H1 (cell line): ENCODE measurements at regions not wholly inside any gene's neighbourhood (a gene's known extent, or its start where the extent isn't known, plus 50 kb on each side); places are given as distances from the start of the nearest gene placed in this dataset.

ENCODE experiments used
- ATF2 ChIP-seq: IDR thresholded peaks from 2 replicates; pipeline ENCODE4 v1.6.1; 2012; ENCODE audit warnings: low read length, inconsistent platforms
- CHD2 ChIP-seq: IDR thresholded peaks from 2 replicates; pipeline ENCODE4 v1.6.1; 2012; ENCODE audit warnings: low read length, improper control_type of control experiment
- CTCF ChIP-seq, 3 experiments: IDR thresholded peaks; 1 replicate in 2 of 3; 2 replicates in 1 of 3; pipeline versions ENCODE4 v1.5.1 to v1.6.1; 2011; ENCODE audit warnings: low read length in 3 of 3, mild to moderate bottlenecking in 3 of 3, inconsistent platforms in 2 of 3, low read depth in 1 of 3, moderate library complexity in 1 of 3; ENCODE audit not compliant: insufficient read depth in 1 of 3; ENCODE audit errors: control extremely low read depth in 1 of 3
- EGR1 ChIP-seq: IDR thresholded peaks from 2 replicates; pipeline ENCODE4 v1.6.1; 2011; ENCODE audit warnings: low read depth, low read length, borderline replicate concordance
- EP300 ChIP-seq, 2 experiments: IDR thresholded peaks; 1 replicate in 1 of 2; 2 replicates in 1 of 2; pipeline ENCODE4 v1.6.1; 2011 to 2012; ENCODE audit warnings: low read depth in 2 of 2, low read length in 2 of 2, mild to moderate bottlenecking in 2 of 2, borderline replicate concordance in 1 of 2, inconsistent platforms in 1 of 2, moderate library complexity in 1 of 2
- EZH2 ChIP-seq: fragments of 200-600 bp; sonication (generic); IDR thresholded peaks from 2 replicates; pipeline ENCODE4 v1.7.1; 2012; ENCODE audit warnings: low read depth, mild to moderate bottlenecking, moderate library complexity, low read length, inconsistent platforms; ENCODE audit not compliant: severe bottlenecking
- JUN ChIP-seq: IDR thresholded peaks from 2 replicates; pipeline ENCODE4 v1.6.1; 2011; ENCODE audit warnings: low read depth, mild to moderate bottlenecking, improper control_type of control experiment, low read length
- POLR2A ChIP-seq, 2 experiments: IDR thresholded peaks; 1 replicate in 1 of 2; 2 replicates in 1 of 2; pipeline ENCODE4 v1.6.1; 2011; ENCODE audit warnings: low read depth in 2 of 2, low read length in 2 of 2, mild to moderate bottlenecking in 2 of 2; ENCODE audit errors: control extremely low read depth in 1 of 2
- POLR2AphosphoS5 ChIP-seq: IDR thresholded peaks from 2 replicates; pipeline ENCODE4 v1.6.1; 2011; ENCODE audit warnings: low read depth, low read length
- SIN3A ChIP-seq, 2 experiments: IDR thresholded peaks in 1 of 2; conservative IDR thresholded peaks in 1 of 2; 2 replicates each; pipeline ENCODE4 v1.6.1; 2011 to 2012; ENCODE audit warnings: low read length in 2 of 2, improper control_type of control experiment in 1 of 2, low read depth in 1 of 2, mild to moderate bottlenecking in 1 of 2
- SP1 ChIP-seq: IDR thresholded peaks from 2 replicates; pipeline ENCODE4 v1.6.1; 2011; ENCODE audit warnings: low read depth, low read length
- TBP ChIP-seq: IDR thresholded peaks from 2 replicates; pipeline ENCODE4 v1.6.1; 2011; ENCODE audit warnings: low read depth, low read length, improper control_type of control experiment

GRCh38 chr15:21267671-21268395 lies 172.5 kb downstream of the POTEB3 start:
- TF ChIP-seq SIN3A (conservative IDR thresholded peaks at IDR 0.05 in 1 of 2, IDR thresholded peaks at IDR 0.05 in 1 of 2; ENCODE audit: low read depth in 1 of 2, low read length in 2 of 2), result no peak
- TF ChIP-seq EGR1, result no peak
- TF ChIP-seq TBP, result no peak
- TF ChIP-seq POLR2AphosphoS5, result no peak
- no peak for TF ChIP-seq CTCF (IDR thresholded peaks at IDR 0.05; ENCODE audit: control extremely low read depth in 1 of 3, insufficient read depth in 1 of 3, low read depth in 1 of 3, low read length in 3 of 3)
- TF ChIP-seq POLR2A (IDR thresholded peaks at IDR 0.05; ENCODE audit: control extremely low read depth in 1 of 2, low read depth in 2 of 2, low read length in 2 of 2), result no peak
- no peak for TF ChIP-seq EP300 (IDR thresholded peaks at IDR 0.05; ENCODE audit: borderline replicate concordance in 1 of 2, low read depth in 2 of 2, low read length in 2 of 2)
- TF ChIP-seq EZH2, result no peak
- TF ChIP-seq SP1, result no peak
- no peak for TF ChIP-seq ATF2
- TF ChIP-seq JUN, result no peak
- TF ChIP-seq CHD2, result no peak
